Peyer's patch (tissue), 4 donors: ENCODE measurements at regions not wholly inside any gene's neighbourhood (a gene's known extent, or its start where the extent isn't known, plus 50 kb on each side); places are given as distances from the start of the nearest gene placed in this dataset.

Experiments used
- DNase-seq, 3 donors: peaks; one replicate each; pipeline ENCODE4 v3.0.0-alpha.2; 2017 to 2019
- H3K27ac ChIP-seq, 4 donors: fragments of 200-600 bp; sonication (generic); one replicate each; pipeline ENCODE4 v1.5.1; 2016 to 2019
- H3K27me3 ChIP-seq, 2 donors: fragments of 200-600 bp; sonication (generic); one replicate each; pipeline ENCODE4 v1.5.1; 2019
- H3K36me3 ChIP-seq, 3 donors: fragments of 200-600 bp; sonication (generic); one replicate each; pipeline ENCODE4 v1.5.1; 2016 to 2019
- H3K4me1 ChIP-seq, 4 donors: fragments of 200-600 bp; sonication (generic); one replicate each; pipeline ENCODE4 v1.5.1; 2016 to 2019
- H3K4me3 ChIP-seq, 4 donors: fragments of 200-600 bp; sonication (generic); 1 replicate in 3 of 4; 2 replicates in 1 of 4; pipeline ENCODE4 v1.5.1; 2016 to 2019; ENCODE audit warnings: mild to moderate bottlenecking in 1 of 4
- H3K9me3 ChIP-seq, 4 donors: fragments of 200-600 bp; sonication (generic); one replicate each; pipeline ENCODE4 v1.5.1; 2016 to 2019; ENCODE audit warnings: mild to moderate bottlenecking in 1 of 4
- POLR2A ChIP-seq, 2 donors: fragments of 450-650 bp; IDR thresholded peaks; one replicate each; pipeline ENCODE4 v1.5.1; 2017; ENCODE audit warnings: antibody characterized with exemption in 2 of 2, mild to moderate bottlenecking in 2 of 2, moderate library complexity in 2 of 2
- TF ChIP-seq, protein P1 (sequence below), 6 experiments: fragments of 450-650 bp in 4 of 6; fragments of 200-600 bp in 2 of 6; sonication (generic) in 1 of 6; IDR thresholded peaks; one replicate each; pipeline ENCODE4 v1.5.1; 2017 to 2019; ENCODE audit warnings: antibody characterized with exemption in 6 of 6, mild to moderate bottlenecking in 3 of 6, moderate library complexity in 1 of 6

DNA sequence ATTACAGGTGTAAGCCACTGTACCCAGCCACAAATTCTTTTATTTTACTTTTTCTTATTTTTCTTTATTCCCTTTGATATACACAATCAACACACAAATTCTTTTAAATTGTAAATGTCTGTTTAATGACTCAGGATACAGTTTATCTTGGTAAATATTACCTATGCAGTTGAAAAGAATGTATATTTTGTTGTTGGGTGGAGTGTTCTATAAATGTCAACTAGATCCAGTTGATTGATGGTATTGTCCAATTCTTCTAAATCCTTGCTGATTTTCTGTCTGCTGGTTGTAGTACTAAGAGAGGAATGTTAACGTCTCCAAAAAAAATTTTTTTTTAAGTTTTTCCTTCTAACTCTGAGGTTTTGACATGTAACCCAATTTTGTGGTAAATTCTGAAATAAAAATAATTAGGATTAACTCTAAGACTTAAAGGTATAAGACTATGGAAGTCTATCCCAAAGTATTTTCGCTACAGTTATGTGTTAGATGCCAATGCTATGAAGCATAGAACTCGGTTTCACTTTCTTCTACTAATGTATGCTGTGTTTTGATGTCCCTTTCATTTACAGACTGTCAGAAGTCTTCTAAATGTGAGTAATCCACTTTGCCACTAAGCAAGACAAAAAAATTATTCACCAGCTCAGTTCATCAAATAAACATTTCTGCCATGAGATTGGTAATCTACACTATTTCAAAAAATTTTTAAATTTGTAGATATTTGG, 720.2 kb upstream of the C9orf72 start:
- Histone ChIP-seq H3K27me3 (no peaks in the 10 kb centered on the region), H3K4me1 (no peaks in the 10 kb centered on the region), H3K36me3 (no peaks in the 10 kb centered on the region), H3K27ac (no peak overlapping the region), H3K4me3 (no peak overlapping the region), H3K9me3 (peaks cover 0 to 3% (median 0%) of the 10 kb centered on the region in 4 donors)
- TF ChIP-seq POLR2A (IDR thresholded peaks at IDR 0.05), result no peak
- DNase-seq, result no peak

- H3K4me1 ChIP-seq, result no peaks in the 10 kb centered on the region
- TF ChIP-seq POLR2A (IDR thresholded peaks at IDR 0.05), result no peak
- TF ChIP-seq, protein P1, sequence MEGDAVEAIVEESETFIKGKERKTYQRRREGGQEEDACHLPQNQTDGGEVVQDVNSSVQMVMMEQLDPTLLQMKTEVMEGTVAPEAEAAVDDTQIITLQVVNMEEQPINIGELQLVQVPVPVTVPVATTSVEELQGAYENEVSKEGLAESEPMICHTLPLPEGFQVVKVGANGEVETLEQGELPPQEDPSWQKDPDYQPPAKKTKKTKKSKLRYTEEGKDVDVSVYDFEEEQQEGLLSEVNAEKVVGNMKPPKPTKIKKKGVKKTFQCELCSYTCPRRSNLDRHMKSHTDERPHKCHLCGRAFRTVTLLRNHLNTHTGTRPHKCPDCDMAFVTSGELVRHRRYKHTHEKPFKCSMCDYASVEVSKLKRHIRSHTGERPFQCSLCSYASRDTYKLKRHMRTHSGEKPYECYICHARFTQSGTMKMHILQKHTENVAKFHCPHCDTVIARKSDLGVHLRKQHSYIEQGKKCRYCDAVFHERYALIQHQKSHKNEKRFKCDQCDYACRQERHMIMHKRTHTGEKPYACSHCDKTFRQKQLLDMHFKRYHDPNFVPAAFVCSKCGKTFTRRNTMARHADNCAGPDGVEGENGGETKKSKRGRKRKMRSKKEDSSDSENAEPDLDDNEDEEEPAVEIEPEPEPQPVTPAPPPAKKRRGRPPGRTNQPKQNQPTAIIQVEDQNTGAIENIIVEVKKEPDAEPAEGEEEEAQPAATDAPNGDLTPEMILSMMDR (IDR thresholded peaks at IDR 0.05), result no peak
- no peak for DNase-seq
- H3K9me3 ChIP-seq, result no peaks in the 10 kb centered on the region
- no peaks in the 10 kb centered on the region for H3K27me3 ChIP-seq
- H3K36me3 ChIP-seq, result no peaks in the 10 kb centered on the region
- no peak overlapping the region for H3K4me3 ChIP-seq
- no peak overlapping the region for H3K27ac ChIP-seq
Observed at GRCh38 chr9:28301281-28301680, 728.0 kb upstream of the C9orf72 start.

DNA sequence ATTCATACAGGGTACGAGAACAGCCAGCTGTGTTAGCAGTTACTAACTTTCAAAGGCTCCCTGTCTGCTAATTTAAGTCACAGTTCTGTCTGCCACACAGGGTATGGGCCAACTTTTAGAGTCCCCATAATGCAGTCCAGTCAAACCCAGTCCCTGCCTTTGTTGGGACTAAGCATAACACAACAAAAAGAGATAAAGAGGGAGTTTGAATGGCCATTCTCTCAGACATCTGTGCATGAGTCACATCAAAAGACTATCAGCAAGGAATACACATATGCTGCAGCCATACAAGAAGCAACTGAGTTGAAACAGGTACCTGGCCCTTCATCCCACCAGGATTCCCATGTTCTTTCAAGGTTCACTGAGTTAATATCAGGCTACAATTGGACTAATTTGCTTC, 744.5 kb upstream of the C9orf72 start:
- H3K27me3 ChIP-seq, result no peaks in the 10 kb centered on the region

GRCh38 chr9:28318515-28318914, 745.2 kb upstream of the C9orf72 start:
- no peaks in the 10 kb centered on the region for H3K4me1 ChIP-seq
- TF ChIP-seq POLR2A (IDR thresholded peaks at IDR 0.05), result no peak
- TF ChIP-seq, protein P1 (IDR thresholded peaks at IDR 0.05), result no peak
- no peaks in the 10 kb centered on the region for H3K27me3 ChIP-seq
- H3K4me3 ChIP-seq, result no peak overlapping the region
- no peaks in the 10 kb centered on the region for H3K9me3 ChIP-seq
- H3K36me3 ChIP-seq, result no peaks in the 10 kb centered on the region
- no peak overlapping the region for H3K27ac ChIP-seq
- no peak for DNase-seq

More for the DNA sequence above, 744.5 kb upstream of the C9orf72 start:
- Histone ChIP-seq H3K4me1 (no peaks in the 10 kb centered on the region), H3K27ac (no peak overlapping the region), H3K4me3 (no peak overlapping the region), H3K9me3 (no peaks in the 10 kb centered on the region), H3K36me3 (no peaks in the 10 kb centered on the region)
- TF ChIP-seq POLR2A (IDR thresholded peaks at IDR 0.05), result no peak
- TF ChIP-seq, protein P1 (IDR thresholded peaks at IDR 0.05), result no peak
- no peak for DNase-seq

DNA sequence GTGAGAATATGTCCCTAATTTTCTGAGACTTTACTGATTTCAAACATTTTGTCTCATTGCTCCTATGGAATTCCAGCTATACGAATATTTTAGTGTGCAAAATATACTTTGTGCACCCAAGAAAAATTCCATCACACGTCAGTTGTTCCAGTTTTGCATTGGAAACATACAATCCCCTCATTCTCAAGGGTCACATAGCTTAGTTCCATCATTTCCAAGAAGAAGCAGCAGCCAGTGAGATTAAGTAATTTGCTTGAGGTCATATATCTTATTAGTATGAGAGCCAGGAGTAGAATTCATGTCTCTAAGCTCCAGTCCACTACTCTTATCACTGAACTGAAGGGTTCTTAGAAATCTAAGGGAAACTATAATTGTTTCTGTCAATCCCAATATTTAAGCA, 746.7 kb upstream of the C9orf72 start:
- Histone ChIP-seq H3K9me3 (no peaks in the 10 kb centered on the region), H3K27me3 (no peaks in the 10 kb centered on the region), H3K36me3 (no peaks in the 10 kb centered on the region), H3K4me1 (no peaks in the 10 kb centered on the region), H3K27ac (no peak overlapping the region), H3K4me3 (no peak overlapping the region)
- no peak for DNase-seq
- no peak for TF ChIP-seq POLR2A (IDR thresholded peaks at IDR 0.05)
- TF ChIP-seq, protein P1 (IDR thresholded peaks at IDR 0.05), result no peak

DNA sequence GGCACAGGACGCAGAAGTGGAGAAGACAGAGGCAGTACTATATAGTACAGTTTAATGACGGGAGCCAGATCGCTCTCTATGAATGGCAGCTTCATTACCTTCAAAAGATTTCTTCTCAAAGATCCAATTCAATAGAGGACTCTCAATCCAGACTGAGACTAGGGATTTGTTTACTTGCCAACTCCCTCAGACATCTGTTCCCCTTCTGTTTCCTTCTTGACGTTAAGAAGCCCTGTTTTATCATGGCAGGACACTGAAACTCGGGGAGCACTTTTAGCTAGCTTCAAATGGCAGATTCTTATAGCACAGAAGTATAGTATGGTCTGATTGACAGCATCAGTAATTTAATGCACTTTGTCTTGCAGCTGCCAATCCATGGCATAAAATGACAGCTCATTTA, 747.3 kb upstream of the C9orf72 start:
- TF ChIP-seq POLR2A (IDR thresholded peaks at IDR 0.05), result no peak
- TF ChIP-seq, protein P1 (IDR thresholded peaks at IDR 0.05), result no peak
- no peak for DNase-seq
- no peaks in the 10 kb centered on the region for H3K36me3 ChIP-seq
- no peaks in the 10 kb centered on the region for H3K27me3 ChIP-seq
- H3K27ac ChIP-seq, result no peak overlapping the region
- no peaks in the 10 kb centered on the region for H3K4me1 ChIP-seq
- no peak overlapping the region for H3K4me3 ChIP-seq
- no peaks in the 10 kb centered on the region for H3K9me3 ChIP-seq
